ENCODE measurements at regions not wholly inside any gene's neighbourhood (a gene's known extent, or its start where the extent isn't known, plus 50 kb on each side); places are given as distances from the start of the nearest gene placed in this dataset.

DNA sequence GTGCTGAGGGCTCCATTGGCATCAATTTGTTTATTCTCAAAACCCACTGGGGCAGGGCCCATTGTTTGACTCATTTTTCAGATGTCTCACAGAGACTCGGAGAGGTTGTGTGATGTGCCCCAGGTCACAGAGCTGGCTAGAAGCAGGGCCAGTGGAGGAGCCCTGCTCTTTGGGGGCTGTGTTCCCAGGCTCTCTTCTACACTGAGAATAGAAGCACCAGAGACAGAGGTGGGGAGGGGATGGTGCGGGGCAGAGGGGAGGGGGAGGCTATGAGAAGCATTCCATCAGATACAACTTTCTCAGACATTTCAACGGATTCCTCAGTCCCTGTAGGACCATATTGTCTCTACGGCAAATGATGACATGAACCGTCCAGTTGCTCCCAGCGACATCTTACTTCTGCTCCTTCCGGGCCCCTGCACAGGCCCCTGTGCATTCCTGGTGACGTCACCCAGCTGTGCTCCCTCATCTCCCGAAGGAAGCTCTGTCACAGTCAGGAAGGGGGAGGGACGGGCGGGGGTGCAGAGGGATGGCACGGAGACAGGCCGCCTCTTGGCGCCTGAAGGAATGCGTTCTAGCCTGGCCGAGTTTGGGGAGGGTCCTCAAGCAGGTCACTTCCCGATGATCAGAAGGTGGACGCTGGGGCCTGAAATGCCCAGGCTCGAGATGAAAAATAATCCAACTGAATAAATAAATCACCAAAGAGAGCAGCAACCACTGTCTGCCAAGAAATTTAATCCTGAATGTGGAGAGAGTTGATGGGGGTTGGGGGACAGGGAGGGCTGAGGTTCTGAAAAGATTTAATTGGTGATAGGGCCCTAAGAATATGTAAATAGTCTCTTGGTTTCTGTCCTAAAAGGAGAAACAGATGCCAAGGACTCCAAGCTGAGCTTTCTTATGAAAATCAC lies 114.1 kb downstream of the NOG start:
- no peaks in the 10 kb centered on the region for H3K4me1 ChIP-seq (ENCODE audit: control extremely low read depth in 1 of 4, control insufficient read depth in 4 of 4, insufficient read depth in 4 of 4, low read length in 3 of 4)
- POLR2A ChIA-PET, result interaction anchor here (0.6 kb wide), 1 partner anchor 925 kb away, joined by 4 read pairs; no protein-coding TSS in a partner anchor
- 92% methylated on average over 12 of the region's 19 CpGs for WGBS (ENCODE audit: insufficient coverage)
- no peaks in the 10 kb centered on the region for H3K36me3 ChIP-seq (ENCODE audit: control insufficient read depth in 4 of 4, insufficient read depth in 4 of 4, low read length in 3 of 4)
- CTCF ChIA-PET, result no interaction called here
- no peak for DNase-seq
- no peaks in the 10 kb centered on the region for H3K27me3 ChIP-seq (replicated peaks in 2 of 5; ENCODE audit: control insufficient read depth in 4 of 5, insufficient read depth in 5 of 5, low read length in 4 of 5)
- peaks cover 0 to 6% (median 3%) of the 10 kb centered on the region in 5 experiments for H3K9me3 ChIP-seq (ENCODE audit: control extremely low read depth in 1 of 5, control insufficient read depth in 4 of 5, insufficient read depth in 2 of 5, low read depth in 1 of 5, low read length in 4 of 5)
- H3K4me3 ChIP-seq (ENCODE audit: control insufficient read depth in 1 of 7, extremely low read depth in 1 of 7, insufficient read depth in 4 of 7, low read depth in 2 of 7, low read length in 6 of 7), result no peak overlapping the region
- no peak overlapping the region for H3K27ac ChIP-seq (ENCODE audit: insufficient read depth in 1 of 2, low read depth in 1 of 2, low read length in 2 of 2, poor library complexity in 1 of 2, severe bottlenecking in 2 of 2)

GRCh38 chr17:56708220-56708558 lies 114.7 kb downstream of the NOG start:
- H3K27me3 ChIP-seq (replicated peaks in 2 of 5; ENCODE audit: control insufficient read depth in 4 of 5, insufficient read depth in 5 of 5, low read length in 4 of 5), result no peaks in the 10 kb centered on the region
- ChIA-PET POLR2A (no interaction called here), CTCF (no interaction called here)
- no peaks in the 10 kb centered on the region for H3K4me1 ChIP-seq (ENCODE audit: control extremely low read depth in 1 of 4, control insufficient read depth in 4 of 4, insufficient read depth in 4 of 4, low read length in 3 of 4)
- no peaks in the 10 kb centered on the region for H3K36me3 ChIP-seq (ENCODE audit: control insufficient read depth in 4 of 4, insufficient read depth in 4 of 4, low read length in 3 of 4)
- no CpG with 5 or more reads among the region's 1 CpG for WGBS (ENCODE audit: insufficient coverage)
- H3K4me3 ChIP-seq (ENCODE audit: control insufficient read depth in 1 of 7, extremely low read depth in 1 of 7, insufficient read depth in 4 of 7, low read depth in 2 of 7, low read length in 6 of 7), result no peak overlapping the region
- H3K27ac ChIP-seq (ENCODE audit: insufficient read depth in 1 of 2, low read depth in 1 of 2, low read length in 2 of 2, poor library complexity in 1 of 2, severe bottlenecking in 2 of 2), result no peak overlapping the region
- peaks cover 0 to 8% (median 4%) of the 10 kb centered on the region in 5 experiments for H3K9me3 ChIP-seq (ENCODE audit: control extremely low read depth in 1 of 5, control insufficient read depth in 4 of 5, insufficient read depth in 2 of 5, low read depth in 1 of 5, low read length in 4 of 5)
- DNase-seq, result no peak

DNA sequence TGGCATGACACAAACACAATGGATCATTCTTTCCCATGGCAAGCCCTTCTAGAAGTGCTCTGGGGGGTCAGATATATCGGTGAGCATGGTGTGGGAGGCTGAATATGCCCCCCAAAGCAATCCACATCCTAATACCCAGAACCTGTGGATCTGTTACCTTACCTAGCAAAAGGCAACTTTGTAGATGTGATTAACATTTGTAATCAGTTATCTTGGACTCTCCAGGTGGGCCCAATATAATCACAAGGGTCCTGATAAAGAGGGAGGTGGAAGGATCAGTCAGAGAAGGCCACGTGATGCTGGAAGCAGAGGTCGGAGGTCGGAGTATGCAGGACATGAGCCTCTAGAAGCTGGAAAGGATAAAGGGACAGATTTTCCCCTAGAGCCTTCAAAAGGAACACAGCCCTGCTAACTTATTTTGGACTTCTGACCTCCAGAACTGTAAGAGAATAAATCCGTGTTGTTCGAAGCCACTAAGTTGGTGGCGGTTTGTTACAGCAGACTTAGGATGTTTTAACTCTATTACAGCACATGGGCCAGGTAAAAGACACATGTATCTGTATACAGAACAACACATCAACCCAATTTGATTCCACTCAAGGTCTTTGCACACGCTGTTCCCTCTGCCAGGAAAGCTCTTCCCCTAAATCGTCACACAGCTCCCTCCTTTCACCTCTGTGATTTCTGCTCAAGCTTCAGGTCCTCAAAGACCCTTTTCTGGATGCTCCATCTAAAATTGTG lies 115.3 kb downstream of the NOG start:
- 98% methylated on average over 7 of the region's 9 CpGs for WGBS (ENCODE audit: insufficient coverage)
- CTCF ChIA-PET, result no interaction called here

GRCh38 chr17:56710986-56711385 lies 117.5 kb downstream of the NOG start:
- POLR2A ChIA-PET, result no interaction called here
- 93% methylated on average over 5 of the region's 6 CpGs for WGBS (ENCODE audit: insufficient coverage)
- peaks cover 0 to 5% (median 2%) of the 10 kb centered on the region in 4 experiments for H3K4me1 ChIP-seq (ENCODE audit: control extremely low read depth in 1 of 4, control insufficient read depth in 4 of 4, insufficient read depth in 4 of 4, low read length in 3 of 4)
- H3K9me3 ChIP-seq (ENCODE audit: control extremely low read depth in 1 of 5, control insufficient read depth in 4 of 5, insufficient read depth in 2 of 5, low read depth in 1 of 5, low read length in 4 of 5), result peaks cover 0 to 10% (median 4%) of the 10 kb centered on the region in 5 experiments
- H3K27me3 ChIP-seq (replicated peaks in 2 of 5; ENCODE audit: control insufficient read depth in 4 of 5, insufficient read depth in 5 of 5, low read length in 4 of 5), result no peaks in the 10 kb centered on the region
- no peaks in the 10 kb centered on the region for H3K36me3 ChIP-seq (ENCODE audit: control insufficient read depth in 4 of 4, insufficient read depth in 4 of 4, low read length in 3 of 4)
- no peak for DNase-seq
- CTCF ChIA-PET, result interaction anchor here (1.0 kb wide), 1 partner anchor 56 kb away, joined by 3 read pairs; no protein-coding TSS in a partner anchor
- H3K27ac ChIP-seq (ENCODE audit: insufficient read depth in 1 of 2, low read depth in 1 of 2, low read length in 2 of 2, poor library complexity in 1 of 2, severe bottlenecking in 2 of 2), result no peak overlapping the region
- no peak overlapping the region for H3K4me3 ChIP-seq (ENCODE audit: control insufficient read depth in 1 of 7, extremely low read depth in 1 of 7, insufficient read depth in 4 of 7, low read depth in 2 of 7, low read length in 6 of 7)

More for the DNA sequence above, 115.3 kb downstream of the NOG start:
- H3K4me3 ChIP-seq (ENCODE audit: control insufficient read depth in 1 of 7, extremely low read depth in 1 of 7, insufficient read depth in 4 of 7, low read depth in 2 of 7, low read length in 6 of 7), result no peak overlapping the region
- H3K36me3 ChIP-seq (ENCODE audit: control insufficient read depth in 4 of 4, insufficient read depth in 4 of 4, low read length in 3 of 4), result no peaks in the 10 kb centered on the region
- no peak overlapping the region for H3K27ac ChIP-seq (ENCODE audit: insufficient read depth in 1 of 2, low read depth in 1 of 2, low read length in 2 of 2, poor library complexity in 1 of 2, severe bottlenecking in 2 of 2)
- no peak for DNase-seq
- no peaks in the 10 kb centered on the region for H3K4me1 ChIP-seq (ENCODE audit: control extremely low read depth in 1 of 4, control insufficient read depth in 4 of 4, insufficient read depth in 4 of 4, low read length in 3 of 4)
- POLR2A ChIA-PET, result no interaction called here
- no peaks in the 10 kb centered on the region for H3K27me3 ChIP-seq (replicated peaks in 2 of 5; ENCODE audit: control insufficient read depth in 4 of 5, insufficient read depth in 5 of 5, low read length in 4 of 5)
- H3K9me3 ChIP-seq (ENCODE audit: control extremely low read depth in 1 of 5, control insufficient read depth in 4 of 5, insufficient read depth in 2 of 5, low read depth in 1 of 5, low read length in 4 of 5), result peaks cover 0 to 10% (median 4%) of the 10 kb centered on the region in 5 experiments

DNA sequence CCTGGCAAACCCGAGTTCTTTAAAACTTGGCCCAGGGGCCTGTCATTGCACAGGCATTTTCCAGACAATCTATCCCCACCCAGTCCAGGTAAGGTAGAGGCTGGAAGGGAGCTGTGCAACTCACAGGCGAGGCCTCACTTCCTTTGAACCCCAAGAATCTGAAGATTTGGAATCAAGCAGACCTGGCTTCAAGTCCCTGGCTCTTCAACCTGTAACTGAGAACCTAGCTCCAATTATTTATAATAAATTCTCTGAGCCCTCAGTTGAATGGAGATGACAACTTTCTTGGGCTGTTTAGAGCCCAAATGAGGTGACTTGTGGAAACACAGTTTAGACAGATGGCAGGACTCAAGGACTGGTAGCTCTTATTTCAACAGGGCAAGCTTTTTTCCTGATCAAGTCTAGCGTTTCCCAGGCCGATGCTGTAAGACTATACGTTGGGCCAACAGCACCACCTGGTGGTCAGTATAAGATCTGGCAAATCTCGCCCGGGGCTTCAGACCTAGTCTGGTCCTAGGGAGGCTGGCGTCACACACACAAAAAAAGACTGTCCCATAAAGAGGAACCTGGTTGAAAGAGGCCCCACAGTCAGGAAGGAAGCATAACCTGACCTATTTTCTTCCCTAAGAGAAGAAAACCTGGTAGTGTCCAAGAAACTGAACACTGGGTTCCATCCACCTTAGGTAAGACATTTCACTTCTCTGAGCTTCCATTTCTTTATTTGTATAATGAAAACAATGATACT lies 117.9 kb downstream of the C17orf67 start:
- ChIA-PET CTCF (interaction anchor here (0.6 to 2.7 kb wide), 40 partner anchors 8 to 225 kb away, joined by 3 to 27 read pairs (median 4); partner anchors contain the start of gene NOG), POLR2A (interaction anchor here (0.5 to 1.2 kb wide), 3 partner anchors 31 to 213 kb away, joined by 4 to 7 read pairs (median 4); no protein-coding TSS in a partner anchor)
- Histone ChIP-seq H3K9me3 (ENCODE audit: control extremely low read depth in 1 of 5, control insufficient read depth in 4 of 5, insufficient read depth in 2 of 5, low read depth in 1 of 5, low read length in 4 of 5) (peaks cover 0 to 10% (median 4%) of the 10 kb centered on the region in 5 experiments), H3K36me3 (ENCODE audit: control insufficient read depth in 4 of 4, insufficient read depth in 4 of 4, low read length in 3 of 4) (no peaks in the 10 kb centered on the region), H3K4me1 (ENCODE audit: control extremely low read depth in 1 of 4, control insufficient read depth in 4 of 4, insufficient read depth in 4 of 4, low read length in 3 of 4) (peaks cover 2 to 38% (median 21%) of the 10 kb centered on the region in 4 experiments), H3K27ac (ENCODE audit: insufficient read depth in 1 of 2, low read depth in 1 of 2, low read length in 2 of 2, poor library complexity in 1 of 2, severe bottlenecking in 2 of 2) (peak overlapping the region; percentile 2 to 57), H3K4me3 (ENCODE audit: control insufficient read depth in 1 of 7, extremely low read depth in 1 of 7, insufficient read depth in 4 of 7, low read depth in 2 of 7, low read length in 6 of 7) (peak overlapping the region in 1 of 7 experiments; percentile 42), H3K27me3 (replicated peaks in 2 of 5; ENCODE audit: control insufficient read depth in 4 of 5, insufficient read depth in 5 of 5, low read length in 4 of 5) (no peaks in the 10 kb centered on the region)
- WGBS (ENCODE audit: insufficient coverage), result 19% methylated on average over 8 of the region's 8 CpGs
- DNase-seq, result peak; percentile 91 to 94 (median 93)

DNA sequence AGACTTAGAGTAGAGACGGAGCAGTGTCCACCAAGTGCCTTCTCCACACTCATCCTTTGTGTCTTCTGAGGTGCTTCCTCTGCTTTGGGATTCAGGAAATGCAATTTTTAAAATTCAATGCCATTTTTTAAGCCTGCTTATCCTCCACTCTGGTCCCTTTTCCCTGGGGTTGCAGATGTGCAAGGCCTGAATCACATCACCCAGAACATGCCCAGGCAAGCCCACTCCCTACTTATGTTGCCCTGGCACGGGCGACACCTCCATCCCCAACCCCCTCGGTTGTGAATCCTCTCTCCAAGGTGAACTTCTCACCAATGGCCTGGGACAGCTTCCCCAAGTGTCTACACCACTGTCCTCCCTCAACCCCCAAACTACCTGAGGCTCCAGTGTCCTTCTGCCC lies 116.2 kb downstream of the C17orf67 start:
- Histone ChIP-seq H3K36me3 (ENCODE audit: control insufficient read depth in 4 of 4, insufficient read depth in 4 of 4, low read length in 3 of 4) (no peaks in the 10 kb centered on the region), H3K4me3 (ENCODE audit: control insufficient read depth in 1 of 7, extremely low read depth in 1 of 7, insufficient read depth in 4 of 7, low read depth in 2 of 7, low read length in 6 of 7) (no peak overlapping the region), H3K27ac (ENCODE audit: insufficient read depth in 1 of 2, low read depth in 1 of 2, low read length in 2 of 2, poor library complexity in 1 of 2, severe bottlenecking in 2 of 2) (no peak overlapping the region), H3K9me3 (ENCODE audit: control extremely low read depth in 1 of 5, control insufficient read depth in 4 of 5, insufficient read depth in 2 of 5, low read depth in 1 of 5, low read length in 4 of 5) (peaks cover 0 to 5% (median 3%) of the 10 kb centered on the region in 5 experiments), H3K27me3 (replicated peaks in 2 of 5; ENCODE audit: control insufficient read depth in 4 of 5, insufficient read depth in 5 of 5, low read length in 4 of 5) (no peaks in the 10 kb centered on the region), H3K4me1 (ENCODE audit: control extremely low read depth in 1 of 4, control insufficient read depth in 4 of 4, insufficient read depth in 4 of 4, low read length in 3 of 4) (peaks cover 2 to 41% (median 23%) of the 10 kb centered on the region in 4 experiments)
- 100% methylated on average over 4 of the region's 4 CpGs for WGBS (ENCODE audit: insufficient coverage)
- CTCF ChIA-PET, result interaction anchor here (1.0 to 2.7 kb wide), 5 partner anchors 35 to 126 kb away, joined by 3 to 18 read pairs (median 8); no protein-coding TSS in a partner anchor
- POLR2A ChIA-PET, result no interaction called here
- no peak for DNase-seq
